Stimulated activated effector memory CD8-positive, alpha-beta T cell treated with anti-CD3 and anti-CD28 coated beads, Interleukin-12 subunit alpha, Interleukin-12 subunit beta, amount 100 ng/mL, for 72 hours (primary cell): ENCODE measurements at regions not wholly inside any gene's neighbourhood (a gene's known extent, or its start where the extent isn't known, plus 50 kb on each side); places are given as distances from the start of the nearest gene placed in this dataset.
"Not testable (repeated sequence)": the region's sequence is repeated elsewhere in the genome, so short reads cannot be mapped to it uniquely, and the experiment has no call there.

Experiments
- ATAC-seq: fragments of 150-1000 bp; cut with Tn5 transposase; 2 replicates; pipeline ENCODE4 v1.10.0; 2021
- DNase-seq, 2 donors: peaks; one replicate each; pipeline ENCODE4 v3.0.0; 2021 to 2022; ENCODE audit warnings: low spot score in 2 of 2
- H3K27ac Mint-ChIP-seq: one replicate; pipeline ENCODE4 v1.8.0; 2022; ENCODE audit warnings: mild to moderate bottlenecking, mixed read lengths
- H3K36me3 Mint-ChIP-seq: one replicate; pipeline ENCODE4 v1.8.0; 2022; ENCODE audit warnings: mild to moderate bottlenecking, mixed read lengths
- H3K4me1 Mint-ChIP-seq: one replicate; pipeline ENCODE4 v1.8.0; 2022; ENCODE audit warnings: mixed read lengths
- H3K4me3 Mint-ChIP-seq: one replicate; pipeline ENCODE4 v1.8.0; 2022; ENCODE audit warnings: mild to moderate bottlenecking, mixed read lengths
- H3K9me3 Mint-ChIP-seq: one replicate; pipeline ENCODE4 v1.8.0; 2022; ENCODE audit warnings: mixed read lengths

DNA sequence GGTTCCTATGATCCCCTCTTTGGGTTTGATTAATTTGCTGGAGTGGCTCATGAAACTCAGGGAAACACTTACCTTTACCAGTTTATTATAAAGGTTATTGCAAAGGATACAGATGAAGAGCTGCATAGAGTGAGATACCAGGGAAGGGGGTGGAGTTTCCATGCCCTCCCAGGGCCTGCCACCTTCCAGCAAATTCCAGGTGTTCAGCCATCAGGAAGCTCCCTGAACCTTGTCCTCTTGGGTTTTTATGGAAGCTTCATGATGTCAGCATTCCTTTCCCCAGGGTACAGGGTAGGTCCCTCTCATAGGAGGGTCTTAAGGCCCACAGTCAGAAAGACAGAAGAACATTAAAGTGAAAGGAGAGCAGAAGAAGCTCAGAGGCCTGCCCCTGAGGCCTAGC is 123.9 kb upstream of the DCC start:
- H3K27ac Mint-ChIP-seq = no peak overlapping the region
- H3K4me1 Mint-ChIP-seq = no peaks in the 10 kb centered on the region

DNA sequence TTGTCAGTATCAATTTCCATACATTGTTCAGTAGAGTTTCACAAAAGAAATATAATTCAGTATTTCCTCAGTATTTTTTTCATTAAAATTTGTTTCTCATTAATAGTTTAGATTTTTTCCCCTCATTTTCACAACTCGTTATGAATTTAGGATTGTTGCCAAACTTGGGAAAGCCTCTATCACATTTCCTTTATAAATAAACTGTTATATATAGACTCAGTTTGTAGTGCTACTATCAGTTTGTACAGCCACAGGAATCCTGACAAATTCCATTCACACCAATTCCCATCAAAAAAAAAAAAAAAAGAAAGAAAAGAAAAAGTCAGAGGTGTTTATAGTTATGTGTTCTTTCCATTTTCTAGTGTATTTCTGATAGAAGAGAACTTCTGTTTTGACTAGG is 123.3 kb upstream of the DCC start:
- peaks cover 7% of the 10 kb centered on the region for H3K9me3 Mint-ChIP-seq
- ATAC-seq = no peak

More for the DNA sequence above, 123.9 kb upstream of the DCC start:
- ATAC-seq (no peak), DNase-seq (no peak)
- no peaks in the 10 kb centered on the region for H3K36me3 Mint-ChIP-seq
- H3K4me3 Mint-ChIP-seq = no peak overlapping the region
- H3K9me3 Mint-ChIP-seq = peaks cover 9% of the 10 kb centered on the region

DNA sequence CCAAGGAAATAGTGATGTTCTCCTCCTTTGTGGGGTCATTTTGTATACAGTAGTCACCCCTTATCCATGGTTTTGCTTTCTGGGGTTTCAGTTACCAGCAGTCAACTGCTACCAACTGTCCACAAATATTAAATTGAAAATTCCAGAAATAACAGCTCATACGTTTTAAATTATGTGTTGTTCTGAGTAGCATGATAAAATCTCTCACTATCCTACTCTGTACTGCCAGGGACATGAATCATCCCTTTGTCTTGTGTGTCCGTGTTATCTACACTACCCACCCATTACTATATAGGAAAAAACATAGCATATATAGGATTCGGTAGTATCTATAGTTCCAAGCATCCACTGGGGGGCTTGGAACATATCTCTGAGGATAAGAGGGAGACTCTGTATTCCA is 120.9 kb upstream of the DCC start:
- Mint-ChIP-seq H3K27ac (no peak overlapping the region), H3K36me3 (no peaks in the 10 kb centered on the region), H3K4me3 (no peak overlapping the region), H3K9me3 (peaks cover 6% of the 10 kb centered on the region), H3K4me1 (no peaks in the 10 kb centered on the region)
- ATAC-seq (no peak), DNase-seq (no peak)

More for the DNA sequence above, 123.3 kb upstream of the DCC start:
- no peak overlapping the region for H3K27ac Mint-ChIP-seq
- no peaks in the 10 kb centered on the region for H3K36me3 Mint-ChIP-seq
- H3K4me3 Mint-ChIP-seq = no peak overlapping the region
- H3K4me1 Mint-ChIP-seq = no peaks in the 10 kb centered on the region
- DNase-seq = no peak

DNA sequence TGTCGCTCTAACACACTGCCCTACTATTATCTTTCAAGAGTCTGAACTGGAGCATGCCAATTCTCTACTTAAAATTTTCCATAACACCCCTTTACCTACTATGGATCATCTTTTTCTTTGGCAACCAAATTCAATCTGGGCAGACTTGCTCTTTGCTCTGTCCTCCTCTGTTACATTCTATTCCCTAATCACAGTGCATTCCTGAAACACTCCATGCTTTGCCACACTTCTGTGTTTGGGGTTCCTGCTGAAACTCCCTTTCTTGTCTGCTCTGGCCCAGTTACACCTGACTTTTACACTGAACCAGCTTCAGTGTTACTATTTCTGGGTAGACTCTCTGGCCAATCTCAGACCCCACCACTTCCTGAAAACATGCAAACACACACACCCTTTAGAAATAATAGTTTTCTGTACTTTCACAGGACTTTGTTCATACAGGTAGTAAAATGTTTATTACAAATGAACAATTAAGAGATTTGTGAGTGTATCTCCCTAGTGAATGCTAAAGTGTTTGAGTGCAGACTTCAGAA is 119.9 kb upstream of the DCC start:
- Mint-ChIP-seq H3K4me1 (no peaks in the 10 kb centered on the region), H3K36me3 (no peaks in the 10 kb centered on the region), H3K9me3 (peaks cover 6% of the 10 kb centered on the region), H3K4me3 (no peak overlapping the region), H3K27ac (no peak overlapping the region)
- ATAC-seq (no peak), DNase-seq (no peak)

DNA sequence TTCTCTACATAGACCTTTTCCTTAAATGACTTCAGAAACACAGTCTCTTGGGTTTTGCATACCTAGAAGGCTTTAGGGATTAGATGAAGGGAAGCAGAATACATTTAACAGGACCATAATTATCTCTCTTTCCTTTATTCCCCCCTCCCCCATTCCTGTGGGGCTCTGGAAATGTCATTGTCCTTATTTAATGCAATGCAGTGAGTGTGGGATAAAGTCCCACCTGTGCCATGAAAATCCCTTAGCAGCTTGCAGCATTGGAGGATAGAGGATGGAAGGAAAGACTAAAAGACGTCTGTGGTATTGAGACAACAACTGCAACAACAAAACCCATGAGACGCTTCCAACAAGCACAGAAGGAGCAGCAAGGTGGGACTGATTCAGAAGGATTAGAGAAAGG is 117.8 kb upstream of the DCC start:
- H3K27ac Mint-ChIP-seq = no peak overlapping the region
- H3K4me1 Mint-ChIP-seq = no peaks in the 10 kb centered on the region
- ATAC-seq = no peak
- H3K4me3 Mint-ChIP-seq = no peak overlapping the region
- H3K36me3 Mint-ChIP-seq = no peaks in the 10 kb centered on the region
- no peak for DNase-seq
- H3K9me3 Mint-ChIP-seq = peaks cover 11% of the 10 kb centered on the region

DNA sequence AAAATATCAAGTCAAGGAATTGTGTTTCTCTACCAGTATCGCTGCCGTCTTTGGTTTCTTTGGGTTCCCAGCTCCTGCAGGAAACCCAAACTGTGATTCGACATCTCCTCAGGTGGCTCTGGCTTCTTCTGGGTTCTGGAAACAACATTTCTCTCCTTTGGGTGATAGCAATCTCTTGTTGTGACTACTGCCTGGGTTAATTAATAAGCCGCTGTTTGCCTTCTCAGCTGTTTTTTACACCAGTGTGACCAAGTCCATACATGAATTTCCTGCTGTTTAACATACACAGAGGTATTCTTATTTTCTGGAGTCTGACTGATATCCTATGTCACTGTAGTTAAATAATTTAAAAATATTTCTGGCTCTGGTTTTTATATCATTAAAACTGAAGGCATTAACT is 112.5 kb upstream of the DCC start:
- Mint-ChIP-seq H3K36me3 (no peaks in the 10 kb centered on the region), H3K4me1 (no peaks in the 10 kb centered on the region), H3K9me3 (peaks cover 8% of the 10 kb centered on the region), H3K4me3 (no peak overlapping the region), H3K27ac (no peak overlapping the region)
- no peak for ATAC-seq
- DNase-seq = no peak

DNA sequence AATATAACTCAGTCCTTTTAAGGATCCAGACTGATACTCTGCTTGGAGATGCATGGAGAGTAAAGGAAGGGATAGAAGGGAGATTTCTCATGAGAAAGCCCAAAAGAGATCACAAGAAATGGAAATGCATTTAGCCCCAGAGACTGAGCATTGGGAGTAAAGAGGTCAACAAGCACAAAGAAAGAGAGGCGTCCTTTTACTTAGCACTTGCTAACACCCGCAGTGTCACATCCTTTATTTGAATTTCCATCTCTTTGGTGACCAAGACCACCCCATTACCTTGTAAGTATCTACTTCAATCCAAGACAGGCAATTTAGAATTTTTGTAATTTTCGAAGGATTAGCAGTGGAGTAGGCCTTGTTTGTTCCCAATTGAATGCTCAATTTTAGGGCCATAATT is 111.8 kb upstream of the DCC start:
- H3K4me1 Mint-ChIP-seq = no peaks in the 10 kb centered on the region
- H3K36me3 Mint-ChIP-seq = no peaks in the 10 kb centered on the region
- no peak overlapping the region for H3K4me3 Mint-ChIP-seq
- DNase-seq (no peak), ATAC-seq (no peak)
- no peak overlapping the region for H3K27ac Mint-ChIP-seq
- peaks cover 8% of the 10 kb centered on the region for H3K9me3 Mint-ChIP-seq

DNA sequence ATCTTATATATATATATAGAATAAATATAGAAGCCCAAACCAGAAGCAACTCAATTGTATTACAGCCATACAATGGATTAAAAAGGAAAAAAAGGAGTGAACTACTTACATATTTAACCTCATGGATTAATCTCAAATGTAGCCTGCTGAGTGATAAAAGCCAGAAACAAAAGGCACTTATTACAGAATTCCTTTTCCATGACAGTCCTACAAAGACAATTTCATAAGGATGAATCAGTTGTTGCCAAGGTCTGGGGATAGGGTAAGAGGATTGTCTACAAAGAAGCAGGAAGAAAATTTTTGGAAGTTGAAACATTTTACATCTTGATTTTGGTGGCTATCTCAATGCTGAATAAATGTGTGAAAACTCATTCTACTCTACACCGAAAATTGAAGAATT is 103.9 kb upstream of the DCC start:
- H3K27ac Mint-ChIP-seq = no peak overlapping the region
- ATAC-seq (no peak), DNase-seq (no peak)
- H3K4me3 Mint-ChIP-seq = no peak overlapping the region
- no peaks in the 10 kb centered on the region for H3K4me1 Mint-ChIP-seq
- H3K36me3 Mint-ChIP-seq = no peaks in the 10 kb centered on the region
- H3K9me3 Mint-ChIP-seq = peaks cover 5% of the 10 kb centered on the region

DNA sequence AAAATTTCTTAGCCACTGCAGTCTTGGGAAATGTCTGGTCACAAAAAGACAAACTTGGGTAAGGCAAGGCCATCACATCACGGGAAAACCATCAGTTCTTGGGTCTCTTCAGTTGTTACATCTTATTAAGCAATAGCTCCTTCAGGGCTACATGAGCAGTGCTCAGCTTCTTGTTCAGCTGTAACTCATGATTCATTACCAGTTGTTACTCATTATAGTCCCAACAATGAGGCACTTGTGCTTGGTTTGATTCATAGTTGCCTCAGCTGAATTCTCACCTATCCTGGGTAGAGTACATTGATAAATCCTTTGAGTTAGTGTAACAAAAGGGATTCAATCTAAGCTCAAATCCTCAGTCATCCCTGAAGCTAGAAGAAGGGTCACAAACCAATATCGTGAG is 102.4 kb upstream of the DCC start:
- Mint-ChIP-seq H3K4me1 (no peaks in the 10 kb centered on the region), H3K27ac (no peak overlapping the region), H3K9me3 (peaks cover 5% of the 10 kb centered on the region), H3K36me3 (no peaks in the 10 kb centered on the region), H3K4me3 (no peak overlapping the region)
- no peak for ATAC-seq
- no peak for DNase-seq

DNA sequence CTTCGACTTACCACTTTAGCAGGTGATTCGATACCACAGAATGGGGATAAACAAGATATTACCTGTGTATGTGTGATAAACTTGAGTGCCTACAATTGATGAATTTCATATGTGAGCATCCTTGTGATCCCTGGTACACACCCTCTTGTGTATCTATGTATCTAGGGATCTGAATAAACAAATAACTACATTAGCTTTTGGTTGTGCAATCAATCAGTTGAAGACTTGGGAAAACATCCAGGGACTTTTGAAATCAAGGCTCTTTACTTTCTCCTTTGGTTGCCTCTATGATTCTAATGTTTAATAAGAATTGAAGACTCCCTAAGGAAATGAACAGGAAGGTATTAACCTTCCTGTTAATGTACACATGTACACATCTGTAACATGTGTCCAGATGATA is 97.3 kb upstream of the DCC start:
- no peaks in the 10 kb centered on the region for H3K4me1 Mint-ChIP-seq
- DNase-seq (no peak), ATAC-seq (no peak)
- H3K27ac Mint-ChIP-seq = no peak overlapping the region
- H3K9me3 Mint-ChIP-seq = peaks cover 10% of the 10 kb centered on the region
- H3K4me3 Mint-ChIP-seq = no peak overlapping the region
- H3K36me3 Mint-ChIP-seq = no peaks in the 10 kb centered on the region

DNA sequence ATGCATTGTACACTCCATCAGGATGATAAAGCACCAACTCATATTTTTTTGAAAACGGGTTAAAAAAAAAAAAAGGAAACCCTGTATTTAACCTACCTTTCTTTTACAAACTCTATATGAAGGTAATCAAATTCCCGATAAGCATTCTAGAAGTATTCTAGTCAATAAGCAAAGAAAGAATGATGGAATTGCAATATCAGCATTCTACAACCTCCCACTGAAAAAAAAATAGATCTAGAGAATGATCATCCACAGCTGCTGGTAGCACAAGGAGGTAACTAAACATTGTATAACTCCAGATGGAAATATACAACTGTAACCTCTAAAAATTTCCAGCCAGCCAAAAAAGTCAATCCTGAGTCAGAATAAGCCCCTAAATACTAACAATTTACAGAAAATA is 95.3 kb upstream of the DCC start:
- DNase-seq (no peak), ATAC-seq (no peak)
- Mint-ChIP-seq H3K36me3 (no peaks in the 10 kb centered on the region), H3K27ac (no peak overlapping the region), H3K9me3 (peaks cover 6% of the 10 kb centered on the region), H3K4me1 (no peaks in the 10 kb centered on the region), H3K4me3 (no peak overlapping the region)

DNA sequence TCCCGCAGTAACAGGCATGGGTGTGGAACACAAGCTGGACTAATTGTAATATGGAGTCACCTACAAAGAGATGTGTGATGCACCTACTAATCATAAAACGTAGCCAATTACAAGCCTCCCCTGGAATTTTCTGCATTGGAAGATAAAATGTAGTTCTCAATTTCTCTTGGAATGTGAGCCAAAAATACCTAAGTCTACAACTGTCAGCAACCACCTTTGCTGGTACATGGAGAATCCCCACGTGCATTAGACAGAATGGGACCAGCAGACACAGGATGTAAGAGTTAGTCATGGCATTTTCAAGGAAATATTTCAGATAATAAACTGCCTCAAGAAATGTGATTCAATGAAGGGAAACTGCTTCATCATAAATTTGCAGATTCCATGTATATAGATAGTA is 85.6 kb upstream of the DCC start:
- H3K36me3 Mint-ChIP-seq = no peaks in the 10 kb centered on the region
- no peak overlapping the region for H3K4me3 Mint-ChIP-seq
- H3K4me1 Mint-ChIP-seq = no peaks in the 10 kb centered on the region
- DNase-seq (no peak), ATAC-seq (no peak)
- H3K9me3 Mint-ChIP-seq = no peaks in the 10 kb centered on the region
- H3K27ac Mint-ChIP-seq = no peak overlapping the region

DNA sequence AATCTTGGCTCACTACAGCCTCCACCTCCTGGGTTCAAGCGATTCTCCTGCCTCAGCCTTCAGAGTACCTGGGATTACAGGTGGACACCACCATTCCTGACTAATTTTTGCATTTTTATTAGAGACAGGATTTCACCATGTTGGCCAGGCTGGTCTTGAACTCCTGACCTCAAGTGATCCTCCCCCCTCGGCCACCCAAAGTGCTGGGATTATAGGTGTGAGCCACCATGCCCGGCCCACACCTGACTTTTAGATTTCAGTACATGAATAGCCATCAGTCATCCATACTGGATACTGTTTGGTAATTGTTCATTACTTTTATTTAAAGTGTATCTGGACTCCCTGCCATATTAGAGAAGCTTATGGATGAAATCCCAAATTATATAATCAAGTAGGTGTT is 82.6 kb upstream of the DCC start:
- DNase-seq, H3K4me3 Mint-ChIP-seq, H3K27ac Mint-ChIP-seq, ATAC-seq, H3K9me3 Mint-ChIP-seq, H3K4me1 Mint-ChIP-seq, H3K36me3 Mint-ChIP-seq: not testable (repeated sequence)

DNA sequence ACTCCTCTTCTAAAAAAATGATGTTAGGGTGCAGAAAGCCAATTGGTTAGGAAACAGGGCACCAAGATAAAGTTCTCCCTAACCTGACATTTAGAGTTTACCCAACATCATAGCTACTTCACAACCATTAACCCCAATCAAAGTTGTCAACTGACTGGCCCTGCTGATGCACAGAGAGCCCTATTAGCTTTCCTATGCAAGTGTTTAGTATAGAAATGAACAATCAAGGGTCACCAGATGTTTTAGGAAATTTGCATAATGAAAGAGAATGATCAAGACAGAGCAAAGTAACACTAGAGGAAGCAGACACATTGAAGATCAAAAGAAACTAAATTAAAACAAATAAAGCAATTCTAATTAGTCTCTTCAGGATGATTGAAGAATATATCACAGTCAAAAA is 64.2 kb upstream of the DCC start:
- Mint-ChIP-seq H3K9me3 (no peaks in the 10 kb centered on the region), H3K4me1 (no peaks in the 10 kb centered on the region), H3K27ac (no peak overlapping the region), H3K4me3 (no peak overlapping the region), H3K36me3 (no peaks in the 10 kb centered on the region)
- DNase-seq (no peak), ATAC-seq (no peak)

DNA sequence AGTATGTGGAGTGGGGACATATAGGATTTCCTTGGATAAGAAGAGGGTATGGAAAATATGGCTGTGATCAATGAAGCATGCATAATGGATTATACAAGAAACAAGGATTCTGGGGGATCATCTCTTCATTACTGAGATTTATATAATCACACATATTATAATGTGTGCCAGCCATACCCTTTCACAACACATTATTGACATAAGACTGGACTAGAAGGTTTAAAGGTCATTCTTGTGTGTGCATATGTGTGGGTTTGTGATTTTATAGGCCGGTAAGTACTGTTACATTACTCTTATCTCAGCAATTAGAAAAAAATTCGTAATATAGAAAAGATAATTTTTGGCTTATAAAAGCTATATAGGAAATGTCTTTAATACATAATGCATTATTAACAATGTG is 62.2 kb upstream of the DCC start:
- no peak for ATAC-seq
- Mint-ChIP-seq H3K27ac (no peak overlapping the region), H3K4me3 (no peak overlapping the region), H3K4me1 (no peaks in the 10 kb centered on the region), H3K36me3 (no peaks in the 10 kb centered on the region), H3K9me3 (no peaks in the 10 kb centered on the region)
- DNase-seq = no peak

DNA sequence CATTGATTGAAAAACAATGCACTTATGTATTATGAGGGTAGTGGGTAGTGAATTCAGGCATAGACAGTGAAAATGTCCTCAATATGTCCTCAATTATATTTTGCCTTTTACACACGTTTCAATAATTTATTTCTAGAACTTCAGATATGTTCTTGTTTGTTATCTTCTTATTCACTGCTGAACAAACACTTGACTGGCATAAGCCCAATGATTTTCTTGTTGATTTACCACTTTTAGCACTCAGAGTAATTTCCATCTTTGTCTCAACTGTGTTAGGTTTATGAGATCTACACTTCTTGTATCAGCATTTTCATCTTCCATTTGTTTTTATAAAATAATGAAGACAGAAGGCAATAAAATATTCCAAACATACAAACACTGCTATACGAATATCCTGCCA is 61.8 kb upstream of the DCC start:
- H3K4me1 Mint-ChIP-seq = no peaks in the 10 kb centered on the region
- H3K4me3 Mint-ChIP-seq = no peak overlapping the region
- H3K27ac Mint-ChIP-seq = no peak overlapping the region
- DNase-seq (no peak), ATAC-seq (no peak)
- no peaks in the 10 kb centered on the region for H3K9me3 Mint-ChIP-seq
- no peaks in the 10 kb centered on the region for H3K36me3 Mint-ChIP-seq

DNA sequence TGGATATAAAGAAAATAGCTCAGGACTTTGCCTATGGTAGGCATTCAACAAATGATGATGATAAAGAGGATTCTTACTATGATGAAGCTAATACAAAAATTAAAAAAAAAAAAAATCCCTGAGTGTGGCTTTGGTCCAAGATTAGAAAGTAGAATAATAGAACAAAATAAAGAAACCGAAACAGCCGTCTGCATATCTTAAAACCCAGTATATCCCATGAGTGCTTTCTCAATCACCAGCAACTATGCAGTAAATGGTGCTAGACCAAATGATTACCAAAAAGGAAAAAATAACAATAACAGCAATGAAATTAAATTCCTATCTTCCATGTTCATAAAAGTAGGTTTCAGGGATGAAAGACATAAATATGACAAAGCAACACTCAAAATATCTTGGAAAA is 59.3 kb upstream of the DCC start:
- no peak overlapping the region for H3K27ac Mint-ChIP-seq
- ATAC-seq (no peak), DNase-seq (no peak)
- H3K9me3 Mint-ChIP-seq = peaks cover 3% of the 10 kb centered on the region
- no peaks in the 10 kb centered on the region for H3K4me1 Mint-ChIP-seq
- no peak overlapping the region for H3K4me3 Mint-ChIP-seq
- no peaks in the 10 kb centered on the region for H3K36me3 Mint-ChIP-seq
